GM19240 (cell line): ENCODE measurements at regions not wholly inside any gene's neighbourhood (a gene's known extent, or its start where the extent isn't known, plus 50 kb on each side); places are given as distances from the start of the nearest gene placed in this dataset.

Experiments used
- DNase-seq: peaks from one replicate; pipeline ENCODE4 v3.0.0; 2011; ENCODE audit warnings: low spot score; ENCODE audit not compliant: insufficient read length

DNA sequence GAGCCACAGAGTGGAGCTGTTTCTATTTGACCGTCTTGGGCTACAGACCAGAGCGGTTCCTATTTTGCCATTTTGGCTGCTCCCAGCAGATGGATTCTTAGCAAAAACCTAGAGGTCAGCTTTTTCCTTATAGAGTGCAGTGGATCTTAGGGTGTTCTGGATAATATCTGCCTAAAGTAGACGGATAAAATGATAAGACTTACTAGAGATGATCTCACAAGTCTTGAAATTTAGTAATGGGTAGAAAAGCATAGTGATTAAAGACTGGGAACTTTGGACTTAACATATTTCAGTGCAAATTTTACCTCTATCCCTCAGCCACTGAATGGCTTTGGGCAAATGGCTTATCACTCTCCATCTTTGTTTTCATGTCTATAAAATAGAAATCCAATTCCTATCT is 439.8 kb downstream of the ADGRL2 start:
- DNase-seq = no peak

GRCh38 chr1:82230667-82231066 is 429.9 kb downstream of the ADGRL2 start:
- no peak for DNase-seq

- DNase-seq = no peak
Observed at GRCh38 chr1:82227306-82228095, 426.8 kb downstream of the ADGRL2 start.

DNA sequence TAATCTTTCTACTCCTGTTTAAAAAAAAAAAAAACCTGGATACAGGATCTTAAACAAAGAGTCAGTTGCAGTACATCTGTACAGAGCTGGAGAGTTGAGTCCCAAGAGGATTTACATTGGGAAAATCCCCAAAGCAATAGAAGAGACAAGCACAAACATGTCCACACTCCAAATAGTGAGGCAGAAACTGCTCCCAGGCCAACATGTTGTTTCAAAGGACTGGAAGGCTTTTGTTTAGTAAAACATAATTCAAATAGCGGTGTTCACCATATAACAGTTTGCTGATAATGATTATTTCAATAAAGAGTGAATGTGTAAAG is 425.4 kb downstream of the ADGRL2 start:
- DNase-seq = no peak

DNA sequence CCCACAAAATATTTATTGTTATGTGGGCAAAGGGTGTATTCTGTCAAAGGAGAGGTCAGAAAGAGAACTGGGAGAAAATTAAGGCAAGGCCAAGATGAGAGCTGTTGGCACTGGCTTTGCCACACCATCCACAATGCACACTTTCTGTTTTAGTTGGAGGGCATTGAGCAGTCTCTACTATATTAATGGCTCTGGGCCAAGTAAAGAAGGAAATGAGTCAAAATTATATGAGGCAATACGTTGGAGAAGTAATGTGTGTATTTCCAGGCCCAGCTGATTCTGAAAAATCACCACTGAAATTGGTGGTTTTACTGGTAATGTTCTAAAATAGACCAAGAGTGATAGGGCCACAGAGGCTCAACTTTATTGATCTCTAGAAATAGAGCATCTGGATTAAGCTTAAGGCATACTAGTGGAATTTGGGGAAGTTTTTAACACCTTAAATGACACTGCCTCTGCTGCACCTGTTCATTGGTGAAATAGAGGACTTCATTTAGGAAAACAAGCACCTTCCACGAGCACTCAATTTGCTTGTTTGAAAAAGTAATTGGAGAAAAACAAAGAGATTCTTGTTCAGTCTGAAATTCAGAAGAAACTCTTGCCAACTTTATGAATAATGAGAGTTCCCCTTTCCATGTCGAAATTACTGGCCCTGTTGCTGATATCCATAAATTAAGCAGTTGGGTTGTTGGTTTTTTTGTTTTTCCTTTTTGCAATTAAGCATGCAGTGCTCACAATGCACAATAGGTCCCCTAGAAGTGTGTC is 424.9 kb downstream of the ADGRL2 start:
- DNase-seq = no peak

GRCh38 chr1:82223091-82223490 is 422.4 kb downstream of the ADGRL2 start:
- no peak for DNase-seq

GRCh38 chr1:82221721-82222120 is 421.0 kb downstream of the ADGRL2 start:
- no peak for DNase-seq

DNA sequence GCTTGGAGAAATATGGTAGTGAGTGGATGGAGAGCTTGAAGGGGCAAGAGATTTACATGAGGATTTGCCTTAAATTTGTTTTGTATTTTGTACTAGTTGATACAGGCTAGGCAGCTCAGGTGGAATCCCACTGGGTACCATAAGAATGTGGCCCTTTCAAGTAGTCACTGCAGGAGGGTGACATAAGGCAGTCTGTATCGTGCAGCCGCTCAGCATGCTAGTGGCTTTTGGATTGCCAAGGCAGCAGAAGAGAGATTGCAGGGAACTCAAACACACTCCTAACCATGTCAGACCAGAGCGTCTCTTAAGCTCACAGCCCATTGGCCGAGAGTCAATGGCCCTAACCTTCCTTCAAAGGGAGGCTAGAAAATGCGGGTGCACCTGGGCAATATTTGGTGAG is 420.0 kb downstream of the ADGRL2 start:
- DNase-seq = no peak

- no peak for DNase-seq
Observed at GRCh38 chr1:82219841-82220240, 419.1 kb downstream of the ADGRL2 start.

DNA sequence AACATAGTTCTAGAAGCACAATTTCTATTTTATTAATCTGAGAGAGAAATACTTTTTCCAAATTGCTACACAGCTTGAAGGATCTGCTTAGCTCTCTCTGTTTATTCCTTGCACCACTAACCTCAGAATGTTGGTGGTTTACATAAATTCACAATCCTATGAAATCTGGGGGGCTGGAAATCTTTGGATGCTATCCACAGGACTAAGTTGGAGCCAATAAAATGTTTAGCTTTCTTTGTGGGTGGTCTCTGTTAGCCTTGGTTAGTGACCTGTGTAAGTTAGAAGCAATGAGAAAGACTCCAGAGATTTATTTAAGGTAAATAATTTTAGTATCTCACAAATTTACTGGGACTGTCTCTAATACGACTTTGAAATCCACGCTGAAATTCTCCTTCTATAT is 418.1 kb downstream of the ADGRL2 start:
- DNase-seq = no peak

DNA sequence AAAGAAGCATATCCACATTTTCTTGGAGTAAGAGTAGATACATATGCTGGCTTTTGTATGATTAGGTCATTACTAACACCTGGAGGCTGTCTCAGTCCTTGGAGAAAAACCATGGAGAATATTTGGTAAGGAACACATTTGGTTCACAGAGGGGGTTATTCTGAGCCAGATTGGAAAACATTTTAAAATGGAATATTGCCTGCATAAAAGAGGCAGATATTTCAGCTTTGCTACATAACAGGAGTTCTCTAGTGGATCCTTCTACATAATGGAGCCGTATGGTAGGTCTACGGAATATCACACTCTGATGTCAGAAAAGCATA is 415.1 kb downstream of the ADGRL2 start:
- DNase-seq = no peak

DNA sequence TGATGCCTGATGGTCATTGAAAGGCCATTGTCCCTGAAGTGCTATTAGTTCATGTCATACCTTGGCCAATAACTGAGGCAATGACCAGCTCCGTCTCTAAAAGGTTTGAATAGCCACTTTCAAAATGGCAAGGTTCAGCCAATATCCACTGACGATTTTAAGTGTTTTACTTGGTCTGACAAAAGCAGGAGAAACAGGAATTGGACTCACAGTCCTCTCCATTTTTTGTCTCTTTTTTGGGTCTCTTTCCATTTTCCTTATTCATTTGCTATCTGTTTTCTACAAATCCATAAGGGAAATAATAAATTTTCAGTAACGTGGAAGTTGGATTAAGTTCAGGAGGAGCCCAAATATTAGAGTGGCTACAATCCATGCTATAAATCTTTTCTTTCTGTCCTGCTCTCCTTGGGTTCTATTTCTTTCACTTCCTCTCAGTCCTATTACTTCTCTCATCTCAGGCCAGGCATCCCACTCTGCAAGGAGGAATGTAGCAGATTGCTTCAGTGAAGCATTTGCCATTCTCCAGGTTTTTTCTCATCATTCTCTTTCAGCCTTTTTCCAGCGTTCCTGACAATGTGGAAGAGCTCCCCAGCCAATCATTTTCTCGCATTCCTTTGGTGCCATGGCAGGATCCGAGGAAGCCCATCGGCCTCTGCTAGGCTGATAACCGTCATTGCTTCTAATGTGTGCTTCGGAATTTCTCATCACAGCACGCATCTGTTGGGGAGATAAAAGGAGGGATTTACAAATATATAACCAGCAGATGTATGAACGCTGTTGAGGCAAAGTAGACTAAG is 414.5 kb downstream of the ADGRL2 start:
- no peak for DNase-seq

GRCh38 chr1:82214606-82215005 is 413.9 kb downstream of the ADGRL2 start:
- DNase-seq = no peak

DNA sequence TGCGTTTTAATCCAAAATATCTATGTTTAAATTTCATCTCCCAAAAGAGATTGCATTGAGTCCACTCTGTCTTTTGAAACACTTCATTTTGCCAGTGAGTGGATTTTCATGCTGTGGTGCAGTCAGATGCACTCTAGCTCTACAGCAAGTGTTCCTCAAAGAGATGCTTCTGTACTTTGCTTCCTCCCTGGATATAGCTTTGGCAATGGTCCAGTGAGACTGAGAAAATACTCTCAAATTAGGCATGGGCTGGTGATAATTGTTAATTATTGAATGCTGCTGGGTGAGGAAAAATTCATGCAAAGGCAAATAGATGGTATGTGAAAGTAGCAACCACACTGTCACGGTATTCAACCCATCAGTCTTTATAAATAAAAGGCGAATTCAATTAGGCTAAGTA is 396.9 kb downstream of the ADGRL2 start:
- DNase-seq = no peak

DNA sequence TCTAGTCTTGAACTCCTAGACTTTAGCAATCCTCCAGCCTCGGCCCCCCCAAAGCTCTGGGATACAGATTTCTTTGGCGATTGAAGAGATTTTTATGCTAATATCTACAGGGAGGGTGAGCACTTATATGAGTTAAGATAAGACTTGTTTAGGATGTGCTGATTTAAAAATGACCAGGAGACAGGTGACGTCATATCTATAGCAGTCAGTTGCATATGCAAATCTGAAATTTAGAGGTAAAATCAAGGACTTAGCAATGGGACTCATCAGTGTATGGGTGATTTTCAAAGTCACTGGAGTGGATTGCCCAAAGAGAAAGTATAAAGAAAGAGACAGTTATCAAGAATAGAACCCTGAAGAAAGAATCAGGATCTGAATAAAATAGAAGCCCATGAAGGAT is 394.5 kb downstream of the ADGRL2 start:
- DNase-seq = no peak

- DNase-seq = no peak
Observed at GRCh38 chr1:82185084-82185483, 384.4 kb downstream of the ADGRL2 start.

DNA sequence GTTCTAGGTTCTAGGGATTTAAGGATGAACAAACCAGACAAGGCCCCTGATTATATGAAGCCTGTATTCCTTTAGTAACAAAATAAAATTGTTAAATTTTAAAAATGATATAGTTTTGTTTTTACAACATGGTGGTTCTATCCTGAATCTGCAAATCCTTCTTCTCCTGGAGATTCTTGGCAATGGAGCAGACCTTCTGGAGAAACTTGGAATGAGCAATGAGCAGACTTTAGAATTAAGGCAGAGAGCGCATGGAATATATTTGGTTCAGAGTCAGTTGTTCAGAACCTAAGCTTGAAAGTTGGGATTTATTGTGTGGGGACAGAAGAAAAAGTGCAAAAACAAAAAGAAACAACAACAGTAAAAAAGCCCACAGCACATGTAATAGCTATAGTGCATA is 381.1 kb downstream of the ADGRL2 start:
- no peak for DNase-seq

GRCh38 chr1:82179131-82179530 is 378.4 kb downstream of the ADGRL2 start:
- DNase-seq = no peak

DNA sequence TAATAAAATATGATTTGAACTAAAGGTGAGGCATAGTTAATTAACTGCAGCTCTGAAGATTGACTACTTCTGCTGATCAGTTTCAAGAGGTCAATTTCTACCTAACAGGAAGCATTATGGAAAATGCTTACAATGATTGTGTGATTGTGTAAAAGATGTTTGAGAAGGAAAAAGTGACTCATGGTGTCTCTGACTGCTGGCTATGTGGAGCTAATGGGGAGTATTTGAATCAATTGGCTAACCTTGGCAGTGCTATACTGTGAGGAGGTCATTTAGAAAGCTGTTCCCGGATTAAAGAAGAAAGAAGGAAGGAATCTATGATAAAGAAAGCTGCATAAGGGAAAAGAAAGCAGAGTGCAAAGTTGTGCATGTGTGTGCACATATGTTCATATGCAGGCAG is 376.5 kb downstream of the ADGRL2 start:
- DNase-seq = no peak

DNA sequence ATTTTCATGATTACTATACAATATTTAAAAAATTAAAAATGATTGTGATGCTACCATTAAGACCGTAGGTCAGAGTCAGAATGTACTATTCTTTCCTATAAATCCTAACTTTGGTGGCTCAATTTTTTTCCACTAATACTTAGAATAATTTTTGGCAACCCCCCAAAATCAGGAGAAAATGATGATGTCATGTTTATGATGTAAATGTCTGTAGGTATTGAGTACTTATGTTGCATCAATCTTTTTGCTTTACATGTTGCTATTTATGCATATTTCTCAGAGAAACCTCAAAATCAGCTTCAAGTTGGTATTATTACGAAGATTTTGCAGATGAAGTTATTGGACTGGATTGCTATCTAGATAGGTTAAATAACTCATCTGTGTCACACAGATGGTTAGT is 371.2 kb downstream of the ADGRL2 start:
- no peak for DNase-seq

DNA sequence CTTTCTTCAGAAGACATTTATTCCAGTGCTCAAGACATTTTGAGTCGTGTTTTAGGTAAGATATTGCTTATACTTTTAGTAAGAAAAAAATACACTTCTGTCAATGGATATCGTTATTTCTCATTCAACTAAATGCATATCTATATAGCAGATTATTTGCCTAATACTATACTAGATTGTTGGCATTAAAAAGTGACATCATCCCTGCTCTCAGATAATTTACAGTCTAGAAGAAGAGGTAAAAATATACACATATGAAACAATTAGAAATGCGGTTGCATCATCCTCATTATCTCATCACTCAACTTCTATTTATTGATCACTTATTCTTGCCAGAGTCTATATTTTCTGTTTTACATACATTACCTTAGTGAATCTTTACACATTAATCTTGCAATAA is 367.7 kb downstream of the ADGRL2 start:
- no peak for DNase-seq

DNA sequence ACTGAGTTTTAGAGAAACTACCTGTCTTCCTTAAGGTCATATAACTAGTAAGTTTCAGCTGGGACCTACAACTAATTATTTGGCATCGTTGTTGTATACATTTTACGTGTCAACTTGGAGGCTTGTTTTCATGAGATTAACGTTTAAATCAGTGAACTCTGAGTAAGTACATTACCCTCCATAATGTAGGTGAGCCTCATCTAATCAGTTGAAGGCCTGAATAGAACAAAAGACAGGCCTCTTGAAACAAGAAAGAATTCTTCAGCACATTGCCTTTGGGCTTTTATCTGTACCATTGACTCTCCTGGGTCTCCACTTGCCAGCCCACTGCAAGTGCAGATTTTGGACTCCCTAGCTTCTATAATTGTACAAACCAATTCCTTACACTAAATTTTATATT is 364.6 kb downstream of the ADGRL2 start:
- no peak for DNase-seq
